Gastrocnemius medialis (tissue), 4 donors: ENCODE measurements at regions not wholly inside any gene's neighbourhood (a gene's known extent, or its start where the extent isn't known, plus 50 kb on each side); places are given as distances from the start of the nearest gene placed in this dataset.

ENCODE experiments used
- ATAC-seq, 2 donors: fragments of 150-250 bp; one replicate each; pipeline ENCODE4 v1.9.1; 2016
- DNase-seq, 2 donors: peaks; one replicate each; pipeline ENCODE4 v3.0.0-alpha.2; 2019
- H3K27ac ChIP-seq, 4 donors: fragments of 200-600 bp; sonication (generic); 1 replicate in 1 of 4; 2 replicates in 3 of 4; pipeline ENCODE4 v1.5.1; 2016 to 2018; ENCODE audit warnings: mild to moderate bottlenecking in 2 of 4, moderate library complexity in 1 of 4
- H3K27me3 ChIP-seq, 3 donors: fragments of 200-600 bp; sonication (generic) in 2 of 3; 1 replicate in 1 of 3; 2 replicates in 2 of 3; pipeline versions ENCODE4 v1.5.1 to v1.6.0; 2016 to 2019; ENCODE audit warnings: mild to moderate bottlenecking in 1 of 3, moderate library complexity in 1 of 3
- H3K36me3 ChIP-seq, 2 donors: fragments of 200-600 bp; sonication (generic) in 1 of 2; one replicate each; pipeline ENCODE4 v1.5.1; 2017 to 2018
- H3K4me1 ChIP-seq, 2 donors: fragments of 200-600 bp; sonication (generic) in 1 of 2; one replicate each; pipeline ENCODE4 v1.5.1; 2016 to 2017; ENCODE audit warnings: mild to moderate bottlenecking in 2 of 2
- H3K4me3 ChIP-seq, 4 donors: fragments of 200-600 bp; sonication (generic) in 3 of 4; 1 replicate in 1 of 4; 2 replicates in 3 of 4; pipeline ENCODE4 v1.5.1; 2016 to 2019; ENCODE audit warnings: mild to moderate bottlenecking in 2 of 4
- H3K9me3 ChIP-seq, 3 donors: fragments of 200-600 bp; sonication (generic) in 2 of 3; 1 replicate in 1 of 3; 2 replicates in 2 of 3; pipeline ENCODE4 v1.5.1; 2016 to 2019
- CTCF ChIP-seq, 5 experiments: fragments of 450-650 bp in 3 of 5; fragments of 200-600 bp in 2 of 5; sonication (generic) in 2 of 5; IDR thresholded peaks in 4 of 5; conservative IDR thresholded peaks in 1 of 5; 1 replicate in 4 of 5; 2 replicates in 1 of 5; pipeline ENCODE4 v1.5.1; 2016 to 2019; ENCODE audit warnings: antibody characterized with exemption in 5 of 5, mild to moderate bottlenecking in 3 of 5, moderate library complexity in 3 of 5
- POLR2A ChIP-seq, 2 donors: fragments of 450-650 bp; IDR thresholded peaks; one replicate each; pipeline ENCODE4 v1.6.1; 2017; ENCODE audit warnings: antibody characterized with exemption in 2 of 2, mild to moderate bottlenecking in 2 of 2, moderate library complexity in 2 of 2
- in situ Hi-C, 4 donors: fragments of 200-750 bp; cut with MboI; loops; one replicate each; pipeline versions ENCODE4 v1.15.0 to v1.8.0; 2017; ENCODE audit warnings: low sequenced_read_pairs in 4 of 4
- intact Hi-C: fragments of 100-400 bp; cut with DNase I; formaldehyde crosslinking; loops from one replicate; pipeline ENCODE4 v1.15.1; 2023; ENCODE audit warnings: low total_unique reads

- no peak for TF ChIP-seq CTCF (IDR thresholded peaks at IDR 0.05 in 4 of 5, conservative IDR thresholded peaks at IDR 0.05 in 1 of 5)
- no peak for TF ChIP-seq POLR2A (IDR thresholded peaks at IDR 0.05)
- in situ Hi-C loops, result no loop called here
- DNase-seq, result no peak
Measured at GRCh38 chr6:62746161-62746560, 460.1 kb upstream of the KHDRBS2 start.

GRCh38 chr6:62740596-62740995 is 454.6 kb upstream of the KHDRBS2 start:
- intact Hi-C loops (no loop called here), in situ Hi-C loops (no loop called here)
- no peaks in the 10 kb centered on the region for H3K9me3 ChIP-seq
- no peak overlapping the region for H3K4me3 ChIP-seq
- ATAC-seq (no peak), DNase-seq (peak in 1 of 2 donors; percentile 6)
- no peaks in the 10 kb centered on the region for H3K36me3 ChIP-seq
- no peak for TF ChIP-seq POLR2A (IDR thresholded peaks at IDR 0.05)
- TF ChIP-seq CTCF (IDR thresholded peaks at IDR 0.05 in 4 of 5, conservative IDR thresholded peaks at IDR 0.05 in 1 of 5), result no peak
- no peak overlapping the region for H3K27ac ChIP-seq
- no peaks in the 10 kb centered on the region for H3K4me1 ChIP-seq
- no peaks in the 10 kb centered on the region for H3K27me3 ChIP-seq

More at GRCh38 chr6:62746161-62746560, 460.1 kb upstream of the KHDRBS2 start:
- ATAC-seq, result no peak
- Histone ChIP-seq H3K4me3 (no peak overlapping the region), H3K27me3 (no peaks in the 10 kb centered on the region), H3K36me3 (no peaks in the 10 kb centered on the region), H3K27ac (no peak overlapping the region), H3K9me3 (no peaks in the 10 kb centered on the region), H3K4me1 (no peaks in the 10 kb centered on the region)
- intact Hi-C loops, result no loop called here

- Histone ChIP-seq H3K36me3 (no peaks in the 10 kb centered on the region), H3K9me3 (no peaks in the 10 kb centered on the region), H3K27me3 (no peaks in the 10 kb centered on the region), H3K27ac (no peak overlapping the region), H3K4me3 (no peak overlapping the region), H3K4me1 (no peaks in the 10 kb centered on the region)
- TF ChIP-seq POLR2A (IDR thresholded peaks at IDR 0.05), result no peak
- no peak for TF ChIP-seq CTCF (IDR thresholded peaks at IDR 0.05 in 4 of 5, conservative IDR thresholded peaks at IDR 0.05 in 1 of 5)
- DNase-seq (no peak), ATAC-seq (no peak)
- intact Hi-C loops (no loop called here), in situ Hi-C loops (no loop called here)
Measured at GRCh38 chr6:62740171-62740570, 454.1 kb upstream of the KHDRBS2 start.

- TF ChIP-seq POLR2A (IDR thresholded peaks at IDR 0.05), result no peak
- TF ChIP-seq CTCF (IDR thresholded peaks at IDR 0.05 in 4 of 5, conservative IDR thresholded peaks at IDR 0.05 in 1 of 5), result no peak
- no peaks in the 10 kb centered on the region for H3K27me3 ChIP-seq
- DNase-seq, result no peak
- no peak overlapping the region for H3K27ac ChIP-seq
- no peak overlapping the region for H3K4me3 ChIP-seq
- ATAC-seq, result no peak
- H3K9me3 ChIP-seq, result no peaks in the 10 kb centered on the region
- in situ Hi-C loops (no loop called here), intact Hi-C loops (no loop called here)
- H3K36me3 ChIP-seq, result no peaks in the 10 kb centered on the region
- no peaks in the 10 kb centered on the region for H3K4me1 ChIP-seq
Measured at GRCh38 chr6:62737792-62738191, 451.8 kb upstream of the KHDRBS2 start.

GRCh38 chr6:62721408-62721807 is 435.4 kb upstream of the KHDRBS2 start:
- no peak for TF ChIP-seq POLR2A (IDR thresholded peaks at IDR 0.05)
- no peak for TF ChIP-seq CTCF (IDR thresholded peaks at IDR 0.05 in 4 of 5, conservative IDR thresholded peaks at IDR 0.05 in 1 of 5)
- DNase-seq (no peak), ATAC-seq (no peak)
- Histone ChIP-seq H3K4me3 (no peak overlapping the region), H3K9me3 (no peaks in the 10 kb centered on the region), H3K27ac (no peak overlapping the region), H3K4me1 (no peaks in the 10 kb centered on the region), H3K27me3 (no peaks in the 10 kb centered on the region), H3K36me3 (no peaks in the 10 kb centered on the region)
- in situ Hi-C loops (no loop called here), intact Hi-C loops (no loop called here)
